CD4-positive, alpha-beta T cell (primary cell): ENCODE measurements at regions not wholly inside any gene's neighbourhood (a gene's known extent, or its start where the extent isn't known, plus 50 kb on each side); places are given as distances from the start of the nearest gene placed in this dataset.

ENCODE experiments used
- ATAC-seq: fragments of 200-7000 bp; cut with Tn5 transposase; one replicate; pipeline ENCODE4 v1.10.0; 2022; ENCODE audit warnings: mild to moderate bottlenecking; ENCODE audit not compliant: poor library complexity
- CTCF ChIA-PET: fragments of 350-600 bp; sonication (Branson Sonifier 250); formaldehyde crosslinking; loops from one replicate; lab custom pipeline; 2021; ENCODE audit warnings: antibody characterized with exemption, inconsistent platforms; lab: Charles Lee
- POLR2A ChIA-PET: fragments of 350-600 bp; sonication (Branson Sonifier 250); formaldehyde crosslinking; loops from one replicate; lab custom pipeline; 2021; ENCODE audit warnings: antibody characterized with exemption, inconsistent platforms; lab: Charles Lee
- DNase-seq, 14 experiments: peaks; one replicate each; pipeline ENCODE4 v3.0.0-alpha.2; 2013 to 2020; ENCODE audit warnings: mixed read lengths in 2 of 14
- H3K27ac ChIP-seq, 2 donors: one replicate each; pipeline versions ENCODE4 v1.5.1 to v1.7.0; 2013; ENCODE audit warnings: low read length in 2 of 2, low read depth in 1 of 2, mild to moderate bottlenecking in 1 of 2
- H3K27me3 ChIP-seq, 2 experiments: 1 replicate in 1 of 2; 2 replicates in 1 of 2; pipeline versions ENCODE4 v1.6.1 to v1.7.0; 2013; ENCODE audit warnings: low read length in 2 of 2, control low read depth in 1 of 2, mild to moderate bottlenecking in 1 of 2, moderate library complexity in 1 of 2; ENCODE audit not compliant: insufficient read depth in 2 of 2, control insufficient read depth in 1 of 2
- H3K36me3 ChIP-seq: one replicate; pipeline ENCODE4 v1.6.1; 2013; ENCODE audit warnings: low read length, control low read depth; ENCODE audit not compliant: insufficient read depth
- H3K4me1 ChIP-seq: one replicate; pipeline ENCODE4 v1.6.1; 2013; ENCODE audit warnings: low read length, control low read depth; ENCODE audit not compliant: insufficient read depth
- H3K4me3 ChIP-seq: one replicate; pipeline ENCODE4 v1.5.1; 2013; ENCODE audit warnings: mild to moderate bottlenecking, low read length, moderate library complexity
- H3K9me3 ChIP-seq, 2 experiments: 1 replicate in 1 of 2; 2 replicates in 1 of 2; pipeline versions ENCODE4 v1.6.1 to v1.7.0; 2013; ENCODE audit warnings: low read length in 2 of 2, mild to moderate bottlenecking in 2 of 2, control low read depth in 1 of 2, moderate library complexity in 1 of 2; ENCODE audit not compliant: control insufficient read depth in 1 of 2, insufficient read depth in 1 of 2
- H3K27ac Mint-ChIP-seq: one replicate; pipeline ENCODE4 v1.8.0; 2020; ENCODE audit warnings: mixed read lengths
- H3K27me3 Mint-ChIP-seq: one replicate; pipeline ENCODE4 v1.8.0; 2021; ENCODE audit warnings: mixed read lengths
- H3K36me3 Mint-ChIP-seq: one replicate; pipeline ENCODE4 v1.8.0; 2021; ENCODE audit warnings: low read depth, mixed read lengths
- H3K4me1 Mint-ChIP-seq: one replicate; pipeline ENCODE4 v1.8.0; 2021; ENCODE audit warnings: low read depth, mixed read lengths
- H3K4me3 Mint-ChIP-seq: one replicate; pipeline ENCODE4 v1.8.0; 2020; ENCODE audit warnings: mild to moderate bottlenecking, mixed read lengths
- H3K9me3 Mint-ChIP-seq: one replicate; pipeline ENCODE4 v1.8.0; 2020; ENCODE audit warnings: mixed read lengths
- intact Hi-C, 2 experiments: fragments of 100-400 bp; cut with DNase I in 1 of 2; cut with micrococcal nuclease in 1 of 2; formaldehyde crosslinking; loops; one replicate each; pipeline versions ENCODE4 v1.15.1 to v1.9.0; 2023 to 2025; cut with DNase I, micrococcal nuclease
- TF ChIP-seq, protein P1 (sequence below): fragments of 200-600 bp; IDR thresholded peaks from one replicate; pipeline ENCODE4 v1.8.0; 2022; ENCODE audit warnings: antibody characterized with exemption, mild to moderate bottlenecking

DNA sequence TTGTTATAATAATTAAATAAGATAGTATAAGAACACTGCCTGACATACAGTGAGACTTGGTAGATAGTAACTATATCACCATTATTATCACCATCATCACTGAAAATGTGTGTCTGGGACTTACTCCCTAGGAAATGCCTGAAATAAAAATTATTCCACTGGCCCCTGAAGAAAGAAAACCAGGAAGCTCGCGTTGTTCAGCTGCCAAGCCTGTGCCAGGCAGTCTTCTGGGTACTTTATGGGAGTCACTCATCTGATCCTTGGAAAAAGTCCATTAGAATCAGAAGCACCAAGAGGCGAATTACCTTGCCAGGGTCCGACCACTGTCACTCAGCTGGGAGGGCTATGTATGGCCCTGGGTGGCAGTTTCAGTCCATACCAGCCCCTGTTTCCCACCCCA, 220.3 kb upstream of the TPM1 start:
- H3K4me3 ChIP-seq = no peak overlapping the region
- CTCF ChIA-PET = no interaction called here
- H3K27me3 Mint-ChIP-seq = peaks cover 18% of the 10 kb centered on the region
- intact Hi-C loops = no loop called here
- H3K9me3 Mint-ChIP-seq = no peaks in the 10 kb centered on the region
- no peaks in the 10 kb centered on the region for H3K36me3 ChIP-seq
- POLR2A ChIA-PET = no interaction called here
- ATAC-seq (no peak), DNase-seq (no peak)
- no peak overlapping the region for H3K27ac Mint-ChIP-seq
- H3K4me1 ChIP-seq = no peaks in the 10 kb centered on the region
- TF ChIP-seq, protein P1, sequence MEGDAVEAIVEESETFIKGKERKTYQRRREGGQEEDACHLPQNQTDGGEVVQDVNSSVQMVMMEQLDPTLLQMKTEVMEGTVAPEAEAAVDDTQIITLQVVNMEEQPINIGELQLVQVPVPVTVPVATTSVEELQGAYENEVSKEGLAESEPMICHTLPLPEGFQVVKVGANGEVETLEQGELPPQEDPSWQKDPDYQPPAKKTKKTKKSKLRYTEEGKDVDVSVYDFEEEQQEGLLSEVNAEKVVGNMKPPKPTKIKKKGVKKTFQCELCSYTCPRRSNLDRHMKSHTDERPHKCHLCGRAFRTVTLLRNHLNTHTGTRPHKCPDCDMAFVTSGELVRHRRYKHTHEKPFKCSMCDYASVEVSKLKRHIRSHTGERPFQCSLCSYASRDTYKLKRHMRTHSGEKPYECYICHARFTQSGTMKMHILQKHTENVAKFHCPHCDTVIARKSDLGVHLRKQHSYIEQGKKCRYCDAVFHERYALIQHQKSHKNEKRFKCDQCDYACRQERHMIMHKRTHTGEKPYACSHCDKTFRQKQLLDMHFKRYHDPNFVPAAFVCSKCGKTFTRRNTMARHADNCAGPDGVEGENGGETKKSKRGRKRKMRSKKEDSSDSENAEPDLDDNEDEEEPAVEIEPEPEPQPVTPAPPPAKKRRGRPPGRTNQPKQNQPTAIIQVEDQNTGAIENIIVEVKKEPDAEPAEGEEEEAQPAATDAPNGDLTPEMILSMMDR = no peak
- H3K27me3 ChIP-seq = peaks cover 0 to 5% of the 10 kb centered on the region in 2 experiments
- H3K4me3 Mint-ChIP-seq = no peak overlapping the region
- H3K36me3 Mint-ChIP-seq = no peaks in the 10 kb centered on the region
- H3K27ac ChIP-seq = no peak overlapping the region
- no peaks in the 10 kb centered on the region for H3K4me1 Mint-ChIP-seq
- no peaks in the 10 kb centered on the region for H3K9me3 ChIP-seq

DNA sequence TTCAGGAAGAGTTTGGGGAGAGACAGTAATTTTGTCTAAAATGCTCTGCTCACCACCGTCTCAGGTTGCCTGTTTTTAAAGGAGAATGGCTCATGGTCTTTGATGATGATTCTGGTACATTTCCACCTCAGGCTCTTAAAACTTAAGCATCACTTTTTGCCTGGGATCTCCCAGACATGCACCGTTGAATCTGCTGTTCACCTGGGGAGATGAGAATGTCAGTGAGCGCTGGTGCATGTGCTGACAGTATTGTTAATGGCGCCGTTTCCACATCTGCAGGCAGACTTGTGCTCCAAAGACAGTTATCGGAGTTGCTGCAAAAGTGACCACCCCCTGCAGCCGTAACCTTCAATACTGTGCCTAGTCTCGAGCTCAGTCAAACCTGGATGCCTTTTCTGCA, 219.0 kb upstream of the TPM1 start:
- Histone ChIP-seq H3K4me3 (no peak overlapping the region), H3K9me3 (no peaks in the 10 kb centered on the region), H3K36me3 (no peaks in the 10 kb centered on the region), H3K27ac (no peak overlapping the region), H3K4me1 (no peaks in the 10 kb centered on the region), H3K27me3 (peaks cover 0 to 5% of the 10 kb centered on the region in 2 experiments)
- TF ChIP-seq, protein P1 = no peak
- ChIA-PET CTCF (no interaction called here), POLR2A (no interaction called here)
- ATAC-seq = no peak
- Mint-ChIP-seq H3K4me1 (no peaks in the 10 kb centered on the region), H3K27me3 (peaks cover 13% of the 10 kb centered on the region), H3K4me3 (no peak overlapping the region), H3K27ac (no peak overlapping the region), H3K9me3 (no peaks in the 10 kb centered on the region), H3K36me3 (no peaks in the 10 kb centered on the region)
- no peak for DNase-seq
- intact Hi-C loops = no loop called here

DNA sequence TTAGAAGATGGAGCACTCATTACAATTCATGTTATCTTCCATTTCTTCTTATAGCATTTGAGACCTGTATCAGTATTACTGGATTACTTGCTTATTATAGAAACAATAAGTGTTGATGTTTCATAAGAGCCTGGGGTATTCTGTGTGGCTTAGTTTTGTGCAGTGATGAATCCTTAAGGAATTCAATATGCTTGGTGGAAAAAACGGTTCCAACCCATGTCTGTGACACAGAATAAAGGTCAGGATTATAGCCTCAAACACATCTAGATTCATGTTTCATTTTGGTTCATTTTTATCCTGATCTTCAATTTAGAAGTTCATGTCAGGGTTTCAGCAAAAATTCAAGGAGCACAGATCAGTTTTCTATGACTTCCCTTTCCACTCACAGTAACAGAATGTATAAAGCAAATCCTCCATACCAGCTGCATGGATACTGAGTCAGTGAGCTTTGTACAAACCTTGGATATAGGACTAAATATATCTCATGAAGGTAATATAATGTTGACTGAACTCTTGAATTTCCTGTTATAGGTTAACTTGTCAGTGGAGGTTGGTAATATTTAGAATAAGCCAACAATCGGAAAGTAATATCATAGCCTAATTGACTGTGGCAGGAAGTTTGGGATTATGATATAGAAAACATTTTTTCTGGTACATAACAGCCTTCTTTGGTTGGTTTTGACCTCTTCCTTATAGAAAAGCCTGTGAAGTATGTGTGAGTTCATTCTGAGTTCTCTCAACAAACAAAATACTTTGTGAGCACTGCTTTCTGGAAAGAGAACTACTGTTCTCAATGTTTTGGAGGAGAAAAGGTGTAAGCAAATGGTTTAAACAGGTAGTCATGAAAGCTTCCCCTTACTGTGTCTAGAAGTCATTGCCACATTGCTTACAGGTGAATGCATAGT, 218.2 kb upstream of the TPM1 start:
- ATAC-seq (no peak), DNase-seq (no peak)
- no peaks in the 10 kb centered on the region for H3K4me1 ChIP-seq
- H3K9me3 ChIP-seq = no peaks in the 10 kb centered on the region
- Mint-ChIP-seq H3K4me1 (no peaks in the 10 kb centered on the region), H3K4me3 (no peak overlapping the region), H3K9me3 (no peaks in the 10 kb centered on the region), H3K27me3 (peaks cover 12% of the 10 kb centered on the region), H3K36me3 (no peaks in the 10 kb centered on the region), H3K27ac (no peak overlapping the region)
- H3K4me3 ChIP-seq = no peak overlapping the region
- H3K27me3 ChIP-seq = peaks cover 0 to 5% of the 10 kb centered on the region in 2 experiments
- ChIA-PET CTCF (no interaction called here), POLR2A (no interaction called here)
- no peak overlapping the region for H3K27ac ChIP-seq
- TF ChIP-seq, protein P1 = no peak
- H3K36me3 ChIP-seq = no peaks in the 10 kb centered on the region
- intact Hi-C loops = no loop called here
